ENCODE measurements at regions not wholly inside any gene's neighbourhood (a gene's known extent, or its start where the extent isn't known, plus 50 kb on each side); places are given as distances from the start of the nearest gene placed in this dataset.
A peak's percentile ranks its signal among the peaks of the same experiment; 100 is the strongest.

GRCh38 chr3:139286241-139286640 lies 57.6 kb upstream of the MRPS22 start:
- DNase-seq, result no peak

DNA sequence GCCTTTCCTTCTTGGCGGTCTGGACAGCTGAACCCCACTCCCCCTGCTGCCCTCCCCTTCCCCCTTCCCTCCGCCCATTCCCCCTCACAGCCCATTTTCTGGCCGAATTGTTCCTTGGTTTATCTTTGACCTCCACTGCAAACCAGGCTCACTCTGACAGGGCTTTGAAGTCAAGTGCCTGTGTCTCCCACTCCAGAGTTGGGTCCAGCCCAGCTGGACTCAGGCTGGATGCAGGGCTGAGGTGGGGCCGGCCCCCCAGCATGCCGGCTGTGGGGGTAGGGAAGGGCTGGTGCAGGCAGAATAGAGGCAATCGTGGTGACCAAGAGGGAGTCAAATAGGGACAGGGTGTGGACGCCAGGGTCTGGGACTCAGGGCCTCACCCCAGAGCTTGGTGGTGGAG lies 57.0 kb upstream of the MRPS22 start:
- DNase-seq, result no peak

DNA sequence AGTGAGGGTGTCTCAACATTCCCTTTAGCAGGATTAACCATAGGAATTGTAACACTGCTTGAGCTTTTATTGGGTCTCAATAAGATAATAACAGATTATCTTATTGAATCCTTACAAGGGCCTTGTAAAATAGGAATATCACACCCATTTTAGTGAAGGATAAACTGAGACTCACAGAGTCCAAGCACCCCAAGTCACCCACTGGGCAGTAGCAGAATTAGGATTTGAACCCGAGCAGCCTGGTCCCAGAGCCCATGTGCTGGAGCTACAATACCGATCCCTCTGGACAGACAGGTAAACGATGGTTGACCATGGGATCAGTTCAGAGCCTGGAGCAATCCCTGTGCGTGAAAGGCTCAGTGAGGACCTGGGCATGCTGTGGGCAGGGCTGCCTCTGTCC lies 56.3 kb upstream of the MRPS22 start:
- DNase-seq, result no peak

- DNase-seq, result no peak
These were observed 55.5 kb upstream of the MRPS22 start for GRCh38 chr3:139288266-139288821.

GRCh38 chr3:139289860-139290524 lies 53.8 kb upstream of the MRPS22 start:
- DNase-seq, result no peak

GRCh38 chr3:139291276-139292051 lies 52.4 kb upstream of the MRPS22 start:
- no peak for DNase-seq

- DNase-seq, result no peak
These were observed 51.6 kb upstream of the MRPS22 start for GRCh38 chr3:139292192-139292591.

- peak; percentile 38 for DNase-seq
These were observed 50.8 kb upstream of the MRPS22 start for GRCh38 chr3:139292711-139293664.

DNA sequence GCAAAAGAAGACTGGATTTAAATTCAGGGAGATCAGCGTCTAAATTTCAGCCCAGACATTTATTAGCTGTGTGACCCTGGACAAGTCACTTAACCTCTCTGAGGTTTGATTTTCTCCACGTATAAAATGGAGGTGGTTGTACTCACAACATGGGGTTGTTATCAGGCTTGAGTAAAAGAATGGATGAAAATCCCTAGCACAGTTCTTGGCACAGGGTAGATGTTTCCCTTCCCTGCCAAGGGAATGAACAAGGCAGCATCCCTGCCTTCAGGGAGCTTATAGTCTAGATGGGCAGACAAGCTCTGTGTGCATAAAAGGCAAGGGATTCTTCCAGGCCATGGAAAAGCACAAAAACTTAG lies 50.2 kb upstream of the MRPS22 start:
- DNase-seq, result no peak
